Nucleus accumbens (tissue), 56 donors: ENCODE measurements at regions not wholly inside any gene's neighbourhood (a gene's known extent, or its start where the extent isn't known, plus 50 kb on each side); places are given as distances from the start of the nearest gene placed in this dataset.

Experiments
- DNase-seq, 56 donors: peaks; one replicate each; lab custom pipeline; 2025; lab: John Stamatoyannopoulos, UW

DNA sequence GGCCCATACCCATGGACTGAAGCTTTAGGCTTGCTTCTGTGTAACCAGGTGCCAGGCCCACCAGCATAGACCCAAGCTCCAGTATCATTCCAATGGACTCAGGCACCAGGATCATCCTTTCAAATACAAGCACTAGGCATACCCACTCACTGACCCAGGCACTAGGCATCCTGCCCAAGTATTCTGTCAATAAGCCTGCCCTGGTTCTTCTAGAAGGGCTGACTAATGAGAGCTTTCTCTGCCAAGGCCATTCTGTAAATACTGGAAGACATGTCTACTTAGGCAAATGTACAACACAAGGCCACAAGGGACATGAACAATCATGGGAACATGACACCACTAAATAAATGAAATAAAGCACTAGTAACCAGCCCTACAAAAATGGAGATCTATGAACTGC lies 352.2 kb downstream of the FSCB start:
- no peak for DNase-seq

DNA sequence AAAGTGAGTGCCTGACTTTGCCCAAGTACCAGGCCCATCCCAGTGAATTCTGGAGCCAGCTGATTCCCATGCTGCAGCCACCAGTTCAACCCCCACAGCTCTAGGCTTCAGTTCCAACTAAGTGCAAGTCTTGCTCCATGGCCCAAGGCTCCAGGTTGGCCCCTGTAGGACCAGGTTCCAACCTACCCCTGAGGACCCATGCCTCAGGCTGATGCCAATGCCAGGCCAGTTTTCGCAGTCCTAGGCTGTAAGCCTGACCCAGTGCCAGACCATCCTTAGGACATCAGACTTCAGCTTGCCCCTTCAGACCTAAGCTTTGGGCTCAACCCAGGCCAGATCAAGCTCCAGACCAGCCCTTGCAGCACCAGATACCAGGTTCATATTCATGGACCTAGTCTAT lies 352.6 kb downstream of the FSCB start:
- DNase-seq = no peak

DNA sequence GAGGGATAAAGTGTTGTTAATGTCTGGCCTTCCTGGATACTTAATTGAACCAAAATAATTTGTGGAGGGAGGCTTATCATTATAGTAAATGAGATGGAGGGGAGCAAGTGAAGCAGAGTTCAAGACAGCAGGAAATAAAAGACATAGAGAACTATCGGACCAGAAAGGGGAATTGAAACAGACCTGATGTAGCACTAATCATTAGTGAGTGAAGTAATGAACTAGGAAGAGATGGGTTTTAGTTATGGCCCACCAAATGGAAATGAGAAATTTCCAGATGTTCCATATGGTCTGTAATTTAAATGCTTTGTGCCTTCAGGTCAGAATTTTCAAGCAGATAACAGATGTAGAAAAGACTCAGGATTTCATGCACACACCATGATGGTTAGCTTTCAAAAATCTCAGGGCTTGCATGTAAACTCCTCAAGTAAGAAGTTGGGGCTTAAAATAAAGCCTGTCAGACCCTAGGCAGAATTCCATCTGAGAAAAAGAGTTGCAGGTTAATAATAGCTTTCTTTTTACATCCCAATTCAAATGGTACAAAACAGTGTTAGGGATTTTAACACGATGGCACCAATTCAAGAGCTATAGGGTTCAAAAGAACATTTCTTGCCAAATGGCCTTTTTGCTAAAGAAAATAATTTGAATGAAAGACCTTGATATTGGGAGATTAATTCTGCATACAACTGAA lies 355.8 kb downstream of the FSCB start:
- DNase-seq = no peak

DNA sequence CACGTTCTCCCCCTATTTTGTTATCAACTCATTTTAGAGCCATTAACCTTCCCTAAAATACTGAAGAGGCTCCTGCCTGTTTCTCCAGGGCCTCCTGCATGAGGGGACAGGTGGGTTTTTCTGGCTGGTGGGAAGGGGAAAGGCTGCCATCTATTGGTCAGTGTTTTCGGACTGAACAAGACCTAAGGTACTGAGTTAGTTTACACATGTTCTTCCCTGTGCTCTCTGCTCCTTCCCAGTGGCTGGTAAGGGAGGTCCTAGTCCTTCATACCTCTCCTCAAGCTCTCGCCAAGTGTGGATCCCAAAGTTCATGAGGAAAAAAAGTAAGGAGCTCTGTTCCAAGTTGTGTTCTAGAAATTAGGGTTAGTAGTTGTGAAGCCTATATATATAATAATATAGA lies 357.5 kb downstream of the FSCB start:
- DNase-seq = no peak

DNA sequence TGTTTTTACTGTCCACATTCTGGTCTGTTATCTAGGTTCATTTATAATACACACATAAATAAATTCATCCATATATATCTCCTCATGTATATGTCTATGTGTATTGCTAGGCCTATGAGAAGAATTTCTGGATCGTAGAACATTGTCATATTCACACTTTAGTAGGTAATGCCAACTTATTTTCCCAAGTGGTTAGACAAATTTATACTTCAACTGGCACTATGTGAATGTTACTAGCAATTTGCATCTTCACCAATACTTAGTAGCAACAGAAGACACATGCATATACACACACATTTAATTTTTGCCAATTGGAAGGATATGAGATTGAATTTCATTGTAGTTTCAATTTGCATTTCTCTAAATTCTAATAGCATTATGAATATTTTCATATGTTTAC lies 365.1 kb downstream of the FSCB start:
- DNase-seq = no peak

DNA sequence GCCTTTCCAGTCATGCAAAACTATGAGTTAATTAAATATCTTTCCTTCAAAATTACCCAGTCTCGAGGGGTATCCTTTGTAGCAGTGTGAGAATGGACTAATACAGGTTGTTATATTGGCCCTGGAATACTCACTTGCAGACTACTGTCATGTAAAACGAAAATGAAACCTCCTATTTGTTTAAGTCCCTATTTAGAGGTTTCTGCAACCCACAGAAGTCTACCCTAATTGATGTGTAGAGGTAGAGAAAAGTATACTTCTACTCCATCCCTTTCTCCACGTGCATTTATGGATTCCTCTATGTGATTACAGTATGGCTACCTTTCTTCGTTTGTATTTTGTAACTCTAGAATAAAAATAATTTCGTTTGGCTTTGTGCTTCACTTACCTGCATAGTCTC lies 371.1 kb downstream of the FSCB start:
- no peak for DNase-seq

DNA sequence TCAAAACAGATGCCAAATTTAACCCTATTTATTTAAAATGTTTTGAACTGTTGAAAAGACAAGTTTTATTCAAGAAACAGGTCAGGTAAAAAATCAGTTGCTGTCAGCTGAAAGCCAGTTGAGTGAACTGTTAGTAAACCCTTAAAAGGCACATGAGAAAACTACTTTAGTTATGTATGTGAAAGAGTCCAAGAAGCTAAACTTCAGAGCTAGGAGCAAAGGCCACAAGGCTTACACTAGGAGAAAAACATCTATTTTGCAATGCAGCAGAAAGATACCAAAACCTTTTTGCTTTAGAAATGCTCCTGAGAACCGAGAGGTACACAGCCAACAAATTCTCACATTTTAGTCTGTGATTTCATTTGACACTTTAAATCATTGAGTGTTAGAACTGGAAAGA lies 375.2 kb downstream of the FSCB start:
- DNase-seq = no peak

DNA sequence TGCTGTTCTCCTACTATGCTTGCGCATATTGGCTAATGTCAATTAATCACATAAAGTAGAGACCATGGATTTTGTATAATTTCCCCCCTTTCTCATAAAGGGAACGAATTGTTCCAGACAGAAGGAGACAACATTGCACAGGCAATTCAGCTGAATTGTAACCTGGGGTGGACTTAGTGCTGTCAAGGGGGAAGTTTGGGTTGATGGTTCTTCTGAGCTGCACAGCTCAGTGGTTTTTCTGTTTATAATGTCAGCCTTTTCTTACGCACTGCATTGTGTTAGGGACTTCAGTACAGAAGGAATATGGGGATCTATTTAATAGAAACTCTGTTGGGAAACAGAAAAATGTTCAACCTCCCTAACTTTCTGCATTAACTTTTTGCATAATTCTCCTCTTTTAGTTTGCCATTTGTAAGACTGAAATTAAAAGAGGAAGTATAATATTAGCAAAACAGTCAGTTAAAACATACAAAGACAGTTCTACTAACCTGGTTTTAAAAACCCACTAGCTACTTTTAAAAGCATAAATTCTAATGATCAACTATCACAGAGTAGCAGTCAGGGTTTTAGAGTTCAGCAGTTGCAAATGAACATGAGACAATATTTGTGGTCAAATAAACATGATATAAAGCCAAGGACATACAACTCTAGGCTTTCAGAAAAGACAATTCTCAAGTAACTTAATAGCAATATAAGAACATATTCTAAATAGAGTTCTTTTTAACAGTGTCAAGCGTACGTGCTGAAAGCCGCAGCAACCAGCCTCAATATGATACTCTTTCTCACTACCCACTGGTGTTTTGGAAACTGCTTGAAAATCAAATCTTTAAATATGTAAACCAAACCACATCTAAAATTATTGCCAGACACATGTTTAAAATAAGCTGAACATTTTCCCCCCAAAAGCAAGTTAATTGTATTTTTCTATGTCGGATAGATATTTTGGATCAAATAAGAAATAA lies 393.0 kb downstream of the FSCB start:
- no peak for DNase-seq

DNA sequence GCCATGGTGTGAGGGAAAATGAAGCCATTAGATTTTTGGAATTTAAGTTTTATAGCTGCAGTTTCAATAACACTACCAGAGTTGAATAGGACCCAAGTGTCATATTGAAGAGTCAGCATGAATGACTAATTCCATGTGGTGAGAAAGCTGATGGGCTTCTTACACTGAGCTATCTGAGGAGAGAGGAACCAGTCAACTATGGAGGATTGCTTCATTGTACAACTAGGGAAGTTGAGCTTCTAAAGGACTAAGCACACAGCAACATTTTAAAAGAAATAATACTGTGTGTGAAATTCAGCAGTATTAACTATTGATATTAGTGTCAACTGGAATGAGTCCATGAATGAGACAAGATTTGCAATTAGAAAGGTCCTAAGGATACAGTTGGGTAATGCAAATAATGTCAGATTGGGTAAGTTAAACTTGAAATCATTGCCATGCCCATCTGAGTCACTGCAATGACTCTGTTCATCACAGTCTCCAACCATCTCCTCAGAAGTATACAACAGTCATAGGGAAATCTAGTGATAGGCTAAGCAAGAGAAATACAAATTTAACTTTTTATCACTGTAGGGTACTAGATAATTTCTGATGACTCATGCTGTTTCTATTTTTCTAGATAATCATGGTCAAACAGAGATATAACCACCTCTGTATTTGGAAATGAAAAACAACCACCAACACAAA lies 394.2 kb downstream of the FSCB start:
- DNase-seq = no peak

DNA sequence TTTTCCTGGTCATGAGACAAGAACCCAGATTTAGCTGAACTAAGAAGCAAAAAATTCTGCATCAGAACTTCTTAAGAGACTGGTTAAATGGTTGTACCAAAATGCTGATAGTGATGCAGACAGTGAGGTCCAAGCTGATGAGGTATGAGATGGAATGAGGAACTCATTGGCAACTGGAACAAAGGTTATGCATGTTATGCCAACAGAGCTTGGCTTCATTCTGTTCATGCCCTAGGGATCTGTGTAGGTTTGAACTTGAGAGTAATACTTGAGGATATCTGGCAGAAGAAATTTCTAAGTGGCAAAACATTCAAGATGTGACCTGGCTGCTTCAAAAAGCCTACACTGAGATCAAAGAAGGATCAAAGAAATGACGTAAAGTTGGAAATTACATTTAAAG lies 398.0 kb downstream of the FSCB start:
- DNase-seq = no peak

DNA sequence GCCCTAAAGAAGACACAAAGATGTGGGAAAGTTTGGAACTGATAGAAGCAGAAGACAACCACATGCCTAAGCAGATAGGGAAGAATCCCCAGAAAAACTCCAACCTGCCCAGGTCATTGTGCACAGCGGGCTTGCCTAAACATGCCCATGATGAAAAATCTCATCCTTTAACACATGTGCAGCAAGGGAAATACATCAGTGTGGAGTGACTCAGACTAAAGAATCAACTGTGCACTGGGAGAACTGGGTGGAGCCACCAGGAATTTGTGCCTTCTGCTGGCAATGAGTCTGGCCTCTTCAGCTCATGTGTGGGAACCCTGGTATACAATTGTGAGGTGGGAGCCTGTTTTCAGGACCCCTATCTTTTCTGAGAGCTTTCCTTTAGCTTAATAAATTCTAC lies 398.5 kb downstream of the FSCB start:
- DNase-seq = no peak

DNA sequence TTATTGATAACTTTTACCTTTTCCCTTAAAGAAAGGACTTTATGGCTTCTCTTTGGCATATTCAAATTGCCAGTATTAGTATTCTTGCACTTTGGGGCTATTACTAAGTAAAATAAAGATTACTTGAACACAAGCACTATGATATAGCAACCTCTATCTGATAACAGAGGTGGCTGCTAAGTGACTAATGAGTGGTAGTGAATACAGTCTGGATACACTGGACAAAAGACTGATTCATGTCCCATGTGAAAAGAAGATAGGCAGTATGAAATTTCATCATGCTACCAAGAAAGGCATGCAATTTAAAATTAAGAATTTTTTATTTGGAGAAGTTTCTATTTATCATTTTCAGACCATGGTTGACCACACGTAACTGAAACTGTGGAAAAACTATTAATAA lies 399.9 kb downstream of the FSCB start:
- DNase-seq = no peak

DNA sequence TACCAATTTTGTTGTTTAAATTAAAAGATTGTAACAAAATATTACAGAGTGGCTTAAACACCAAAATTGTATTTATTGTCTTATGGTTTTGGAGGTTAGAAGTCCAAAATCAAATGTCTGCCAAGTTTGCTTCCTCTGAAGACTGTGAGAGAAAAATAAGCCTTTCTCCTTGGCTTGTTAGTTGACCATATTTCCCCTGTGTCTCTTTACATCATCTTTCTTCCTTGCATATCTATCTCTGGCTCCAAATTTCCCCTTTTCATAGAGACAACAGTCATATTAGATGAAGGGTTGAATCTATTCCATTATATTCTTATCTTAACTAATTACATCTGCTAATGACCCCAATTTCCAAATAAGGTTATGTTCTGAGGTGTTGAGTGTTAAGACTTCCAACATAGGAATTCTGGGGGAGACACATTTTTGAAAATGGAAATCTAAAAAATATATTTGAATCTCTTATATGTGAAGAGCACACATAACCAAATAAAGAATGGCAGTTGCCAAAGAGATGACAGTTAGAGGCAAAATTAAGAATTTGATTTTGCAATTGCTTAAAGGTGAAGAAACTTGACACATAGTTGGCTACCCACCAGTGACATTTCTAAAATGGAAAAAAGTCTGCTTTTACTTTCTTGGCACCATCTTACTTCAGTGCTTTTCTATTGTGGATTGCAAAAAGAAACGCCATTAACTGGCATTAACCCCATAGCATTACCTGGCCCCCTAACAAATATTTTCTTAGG lies 407.2 kb downstream of the FSCB start:
- no peak for DNase-seq

DNA sequence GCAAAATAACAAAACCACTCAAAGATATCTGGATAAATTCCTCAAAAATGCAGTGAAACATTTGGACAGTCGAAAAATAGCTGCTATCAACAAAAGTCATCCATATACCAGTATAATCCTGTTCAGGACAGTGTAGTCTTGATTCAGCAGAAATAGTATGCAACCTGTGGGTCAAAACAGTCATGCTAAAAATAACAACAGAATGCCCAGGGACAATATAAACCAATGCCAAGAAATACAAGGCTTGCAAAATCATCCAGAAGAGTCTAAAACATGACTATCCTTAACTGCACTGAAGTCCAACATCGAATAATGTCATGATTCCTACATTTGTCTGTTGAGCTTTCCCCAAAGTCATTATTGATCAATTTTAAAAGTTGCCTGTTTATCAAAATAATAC lies 425.9 kb downstream of the FSCB start:
- DNase-seq = no peak

DNA sequence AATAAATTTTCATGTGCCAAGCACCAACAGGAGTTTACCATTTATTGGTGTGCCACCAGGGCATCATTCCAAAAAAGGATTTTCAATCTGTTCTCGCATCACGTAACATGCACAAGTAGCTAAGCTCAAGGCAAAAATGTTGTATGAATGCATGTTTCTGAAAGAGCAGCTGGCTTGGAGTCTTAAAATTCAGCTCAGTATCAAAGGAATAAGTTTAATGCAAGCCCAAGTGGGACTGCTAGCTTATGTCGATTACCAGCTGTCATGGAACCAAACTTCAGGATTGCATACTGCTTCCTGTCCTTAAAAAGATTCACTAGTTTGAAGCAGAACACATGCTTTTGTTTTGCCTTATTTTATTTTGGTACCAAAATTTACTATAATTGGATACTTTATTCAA lies 437.0 kb downstream of the FSCB start:
- DNase-seq = no peak

DNA sequence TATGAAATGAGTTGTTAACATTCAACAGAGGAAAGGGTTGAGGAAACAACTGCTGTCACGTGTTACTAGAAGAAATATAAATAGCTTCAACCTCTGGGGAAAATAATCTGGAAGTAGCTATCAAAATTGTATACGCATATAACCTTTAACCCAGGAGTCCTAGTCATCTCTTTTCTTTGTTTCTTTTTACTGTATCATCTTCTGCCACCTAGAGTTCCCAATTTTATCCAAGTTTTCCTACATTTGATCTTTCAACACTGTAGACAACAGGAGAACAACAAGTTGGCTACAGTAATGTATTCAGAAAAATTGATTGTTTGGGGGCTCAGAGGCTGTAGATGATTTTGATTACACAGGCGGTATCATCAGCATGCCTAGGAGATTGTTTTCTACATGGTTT lies 453.7 kb downstream of the FSCB start:
- no peak for DNase-seq

DNA sequence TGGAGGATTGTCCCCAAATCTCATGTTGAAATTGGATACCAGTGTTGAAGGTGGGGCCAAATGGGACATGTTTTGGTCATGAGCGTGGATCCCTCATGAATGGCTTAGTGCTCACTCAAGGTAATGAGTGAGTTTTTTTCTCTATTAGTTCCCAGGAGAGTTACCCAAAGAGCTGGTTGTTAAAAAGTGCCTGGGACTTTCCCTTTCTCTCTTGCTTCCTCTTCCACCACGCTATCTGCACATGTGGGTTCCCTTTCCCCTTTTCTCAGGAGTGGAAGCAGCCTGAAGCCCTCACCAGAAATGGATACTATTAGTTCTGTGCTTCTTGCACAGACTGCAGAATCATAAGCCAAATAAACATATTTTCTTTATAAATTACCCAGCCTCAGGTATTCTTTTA lies 465.4 kb downstream of the FSCB start:
- DNase-seq = no peak

DNA sequence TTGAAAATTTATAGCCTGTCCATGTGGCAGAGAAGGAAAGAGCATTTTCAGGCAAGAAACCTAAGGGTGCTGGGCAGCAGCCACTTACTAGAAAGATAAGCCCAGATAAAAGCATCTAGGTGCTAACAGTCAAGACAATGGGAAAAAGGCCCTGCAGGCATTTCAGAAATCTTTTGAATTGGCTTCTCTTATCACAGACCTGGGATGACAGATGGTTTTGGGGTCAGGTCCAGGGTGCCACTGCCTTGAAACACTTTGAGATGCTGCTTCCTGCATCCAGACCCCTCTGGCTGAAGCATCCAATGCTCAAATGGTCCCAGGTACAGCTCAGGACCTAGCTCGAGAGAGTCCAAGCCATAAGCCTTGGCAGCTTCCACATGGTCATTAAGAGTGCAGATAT lies 466.5 kb downstream of the FSCB start:
- DNase-seq = no peak

DNA sequence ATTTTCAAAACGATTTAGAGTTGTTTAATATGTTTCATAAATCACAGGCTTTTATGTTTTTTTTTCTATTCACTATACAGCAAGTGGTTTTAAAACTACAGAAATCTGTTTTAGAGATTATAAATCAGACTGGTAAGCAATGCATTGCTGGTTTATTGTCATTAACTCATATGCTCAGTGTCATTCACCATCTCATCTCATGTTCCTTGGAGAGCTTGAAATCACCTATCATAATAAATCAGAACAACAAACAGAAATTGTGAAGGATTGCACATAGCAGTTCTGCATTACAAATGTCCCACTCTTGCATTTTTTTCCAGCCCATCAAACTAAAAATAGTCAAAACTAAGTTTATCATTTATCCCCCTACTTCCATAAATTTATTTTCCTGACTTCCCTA lies 470.8 kb downstream of the FSCB start:
- no peak for DNase-seq

DNA sequence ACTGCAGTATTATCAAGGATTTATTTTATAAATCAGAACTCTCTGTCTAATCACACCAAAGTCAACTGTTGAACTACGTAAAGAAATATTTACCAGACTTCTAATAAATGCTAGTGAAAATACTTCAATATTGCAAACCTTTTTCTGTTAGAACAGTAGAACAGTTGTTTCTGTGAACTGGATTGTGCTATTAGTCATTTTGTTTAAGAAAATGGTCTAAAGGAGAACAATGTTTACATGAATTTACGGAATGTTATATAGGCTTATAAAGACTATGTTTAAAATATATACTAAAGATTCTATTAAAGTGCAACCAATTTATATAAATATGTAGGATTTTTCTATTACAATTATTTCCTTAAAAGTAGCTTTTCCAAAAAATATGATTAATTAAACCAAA lies 471.4 kb downstream of the FSCB start:
- no peak for DNase-seq
